ENCODE measurements at regions not wholly inside any gene's neighbourhood (a gene's known extent, or its start where the extent isn't known, plus 50 kb on each side); places are given as distances from the start of the nearest gene placed in this dataset.

GRCh38 chr4:160299177-160299576, 1196.3 kb downstream of the RAPGEF2 start:
- Mint-ChIP-seq H3K4me1 (ENCODE audit: insufficient read depth, unreplicated experiment) (peaks cover 6% of the 10 kb centered on the region), H3K9me3 (ENCODE audit: unreplicated experiment) (no peaks in the 10 kb centered on the region), H3K27me3 (ENCODE audit: insufficient read depth, unreplicated experiment) (no peaks in the 10 kb centered on the region), H3K4me3 (ENCODE audit: unreplicated experiment) (no peak overlapping the region), H3K36me3 (ENCODE audit: insufficient read depth, unreplicated experiment) (no peaks in the 10 kb centered on the region), H3K27ac (ENCODE audit: low read depth, unreplicated experiment) (no peak overlapping the region)
- intact Hi-C loops (cut with micrococcal nuclease) = no loop called here
- ChIA-PET CTCF (no interaction called here), POLR2A (interaction anchor here (1.6 kb wide), 1 partner anchor 20 kb away, joined by 3 read pairs; no protein-coding TSS in a partner anchor)
- DNase-seq (ENCODE audit: unreplicated experiment) = no peak
- TF ChIP-seq, protein P1, sequence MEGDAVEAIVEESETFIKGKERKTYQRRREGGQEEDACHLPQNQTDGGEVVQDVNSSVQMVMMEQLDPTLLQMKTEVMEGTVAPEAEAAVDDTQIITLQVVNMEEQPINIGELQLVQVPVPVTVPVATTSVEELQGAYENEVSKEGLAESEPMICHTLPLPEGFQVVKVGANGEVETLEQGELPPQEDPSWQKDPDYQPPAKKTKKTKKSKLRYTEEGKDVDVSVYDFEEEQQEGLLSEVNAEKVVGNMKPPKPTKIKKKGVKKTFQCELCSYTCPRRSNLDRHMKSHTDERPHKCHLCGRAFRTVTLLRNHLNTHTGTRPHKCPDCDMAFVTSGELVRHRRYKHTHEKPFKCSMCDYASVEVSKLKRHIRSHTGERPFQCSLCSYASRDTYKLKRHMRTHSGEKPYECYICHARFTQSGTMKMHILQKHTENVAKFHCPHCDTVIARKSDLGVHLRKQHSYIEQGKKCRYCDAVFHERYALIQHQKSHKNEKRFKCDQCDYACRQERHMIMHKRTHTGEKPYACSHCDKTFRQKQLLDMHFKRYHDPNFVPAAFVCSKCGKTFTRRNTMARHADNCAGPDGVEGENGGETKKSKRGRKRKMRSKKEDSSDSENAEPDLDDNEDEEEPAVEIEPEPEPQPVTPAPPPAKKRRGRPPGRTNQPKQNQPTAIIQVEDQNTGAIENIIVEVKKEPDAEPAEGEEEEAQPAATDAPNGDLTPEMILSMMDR (IDR thresholded peaks at IDR 0.05; ENCODE audit: unreplicated experiment) = no peak
- BruUV-seq (replicated peaks) = no TSS peak

DNA sequence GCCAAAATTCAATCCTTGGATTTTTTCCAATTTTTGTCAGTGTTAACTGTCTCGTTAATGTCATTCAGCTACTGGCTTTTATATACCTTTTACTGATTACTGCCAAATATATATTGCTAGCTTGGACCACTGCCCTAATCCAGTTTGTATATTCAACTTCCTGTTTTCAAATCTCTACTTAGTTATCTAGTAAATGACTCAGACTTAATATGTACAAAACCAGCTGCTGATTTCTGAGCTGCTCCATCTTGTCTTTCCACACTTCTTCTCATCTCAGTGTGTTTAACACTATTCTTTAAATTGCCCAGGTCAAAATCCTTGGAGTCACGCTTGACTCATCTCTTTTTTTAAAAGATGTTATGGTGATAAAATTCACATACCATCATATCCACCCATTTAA, 1196.7 kb downstream of the RAPGEF2 start:
- Mint-ChIP-seq H3K36me3 (ENCODE audit: insufficient read depth, unreplicated experiment) (no peaks in the 10 kb centered on the region), H3K27me3 (ENCODE audit: insufficient read depth, unreplicated experiment) (no peaks in the 10 kb centered on the region), H3K27ac (ENCODE audit: low read depth, unreplicated experiment) (no peak overlapping the region), H3K4me1 (ENCODE audit: insufficient read depth, unreplicated experiment) (peaks cover 6% of the 10 kb centered on the region), H3K4me3 (ENCODE audit: unreplicated experiment) (no peak overlapping the region), H3K9me3 (ENCODE audit: unreplicated experiment) (no peaks in the 10 kb centered on the region)
- POLR2A ChIA-PET = interaction anchor here (1.6 kb wide), 1 partner anchor 19 kb away, joined by 3 read pairs; no protein-coding TSS in a partner anchor
- TF ChIP-seq, protein P1 (IDR thresholded peaks at IDR 0.05; ENCODE audit: unreplicated experiment) = no peak
- intact Hi-C loops (cut with micrococcal nuclease) = no loop called here
- no TSS peak for BruUV-seq (replicated peaks)
- DNase-seq (ENCODE audit: unreplicated experiment) = no peak
- CTCF ChIA-PET = no interaction called here

DNA sequence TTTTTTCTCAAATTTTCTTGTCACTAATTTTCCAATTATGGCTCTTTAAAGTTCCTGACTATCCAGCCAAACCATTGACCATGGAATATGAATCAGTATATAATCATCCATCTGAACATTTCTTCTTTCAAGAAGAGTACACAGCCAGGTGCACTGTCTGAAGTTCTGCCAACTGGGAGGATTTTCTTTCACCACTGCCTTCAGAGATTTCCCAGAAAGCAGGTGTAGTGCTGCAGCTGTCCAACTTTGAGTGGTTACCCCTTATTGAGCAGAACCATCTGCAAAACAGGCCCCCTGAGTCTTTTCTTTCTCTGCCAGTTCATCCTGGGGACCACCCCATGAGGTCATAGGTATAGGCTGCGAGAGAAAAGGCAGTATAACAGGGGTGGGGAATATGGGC, 1213.2 kb downstream of the RAPGEF2 start:
- no TSS peak for BruUV-seq (replicated peaks)
- intact Hi-C loops (cut with micrococcal nuclease) = no loop called here
- no peak for DNase-seq (ENCODE audit: unreplicated experiment)
- Mint-ChIP-seq H3K27me3 (ENCODE audit: insufficient read depth, unreplicated experiment) (no peaks in the 10 kb centered on the region), H3K4me1 (ENCODE audit: insufficient read depth, unreplicated experiment) (peaks cover 20% of the 10 kb centered on the region), H3K4me3 (ENCODE audit: unreplicated experiment) (no peak overlapping the region), H3K9me3 (ENCODE audit: unreplicated experiment) (no peaks in the 10 kb centered on the region), H3K36me3 (ENCODE audit: insufficient read depth, unreplicated experiment) (peaks cover 4% of the 10 kb centered on the region), H3K27ac (ENCODE audit: low read depth, unreplicated experiment) (no peak overlapping the region)
- ChIA-PET POLR2A (no interaction called here), CTCF (no interaction called here)
- TF ChIP-seq, protein P1 (IDR thresholded peaks at IDR 0.05; ENCODE audit: unreplicated experiment) = no peak

DNA sequence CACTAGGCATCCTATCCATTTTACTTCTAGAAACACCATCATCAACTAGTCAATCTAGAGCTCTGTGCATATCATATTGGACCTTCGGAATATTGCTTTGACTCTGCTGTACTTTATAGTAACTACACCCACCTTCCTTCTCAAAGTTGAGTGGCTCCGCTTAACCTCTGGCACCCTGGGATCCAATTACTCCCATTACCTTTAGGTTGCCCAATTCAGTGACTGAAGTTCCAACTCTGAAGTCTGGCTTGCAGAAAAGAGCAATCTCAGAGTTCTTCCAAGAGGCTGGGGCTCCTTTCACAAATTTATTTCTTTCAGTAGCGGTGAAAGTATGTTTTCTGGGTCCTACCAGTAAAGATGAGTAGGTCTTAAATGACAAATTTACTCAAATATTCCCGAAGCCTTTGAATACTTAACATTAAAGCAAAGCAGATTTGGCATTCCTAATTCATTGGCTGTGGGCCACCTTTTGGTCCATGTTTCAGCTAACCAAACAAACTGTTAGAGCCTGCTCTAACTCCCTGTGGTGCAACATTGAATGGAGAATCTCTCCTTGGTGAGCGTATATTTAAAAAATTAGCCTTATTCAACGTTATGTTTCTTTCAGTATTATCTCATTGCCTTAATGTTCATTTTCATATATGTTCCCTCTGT, 1215.8 kb downstream of the RAPGEF2 start:
- ChIA-PET POLR2A (interaction anchor here (0.6 to 0.9 kb wide), 3 partner anchors 9 to 366 kb away, joined by 3 read pairs; no protein-coding TSS in a partner anchor), CTCF (interaction anchor here (1.0 kb wide), 1 partner anchor 23 kb away, joined by 3 read pairs; no protein-coding TSS in a partner anchor)
- peak overlapping the region; percentile 46 for H3K27ac Mint-ChIP-seq (ENCODE audit: low read depth, unreplicated experiment)
- BruUV-seq (replicated peaks) = no TSS peak
- H3K4me1 Mint-ChIP-seq (ENCODE audit: insufficient read depth, unreplicated experiment) = peaks cover 16% of the 10 kb centered on the region
- H3K9me3 Mint-ChIP-seq (ENCODE audit: unreplicated experiment) = no peaks in the 10 kb centered on the region
- no peak overlapping the region for H3K4me3 Mint-ChIP-seq (ENCODE audit: unreplicated experiment)
- intact Hi-C loops (cut with micrococcal nuclease) = no loop called here
- TF ChIP-seq, protein P1 (IDR thresholded peaks at IDR 0.05; ENCODE audit: unreplicated experiment) = no peak
- DNase-seq (ENCODE audit: unreplicated experiment) = peak; percentile 53
- peaks cover 4% of the 10 kb centered on the region for H3K36me3 Mint-ChIP-seq (ENCODE audit: insufficient read depth, unreplicated experiment)
- H3K27me3 Mint-ChIP-seq (ENCODE audit: insufficient read depth, unreplicated experiment) = no peaks in the 10 kb centered on the region
